ENCODE measurements at regions not wholly inside any gene's neighbourhood (a gene's known extent, or its start where the extent isn't known, plus 50 kb on each side); places are given as distances from the start of the nearest gene placed in this dataset.

DNA sequence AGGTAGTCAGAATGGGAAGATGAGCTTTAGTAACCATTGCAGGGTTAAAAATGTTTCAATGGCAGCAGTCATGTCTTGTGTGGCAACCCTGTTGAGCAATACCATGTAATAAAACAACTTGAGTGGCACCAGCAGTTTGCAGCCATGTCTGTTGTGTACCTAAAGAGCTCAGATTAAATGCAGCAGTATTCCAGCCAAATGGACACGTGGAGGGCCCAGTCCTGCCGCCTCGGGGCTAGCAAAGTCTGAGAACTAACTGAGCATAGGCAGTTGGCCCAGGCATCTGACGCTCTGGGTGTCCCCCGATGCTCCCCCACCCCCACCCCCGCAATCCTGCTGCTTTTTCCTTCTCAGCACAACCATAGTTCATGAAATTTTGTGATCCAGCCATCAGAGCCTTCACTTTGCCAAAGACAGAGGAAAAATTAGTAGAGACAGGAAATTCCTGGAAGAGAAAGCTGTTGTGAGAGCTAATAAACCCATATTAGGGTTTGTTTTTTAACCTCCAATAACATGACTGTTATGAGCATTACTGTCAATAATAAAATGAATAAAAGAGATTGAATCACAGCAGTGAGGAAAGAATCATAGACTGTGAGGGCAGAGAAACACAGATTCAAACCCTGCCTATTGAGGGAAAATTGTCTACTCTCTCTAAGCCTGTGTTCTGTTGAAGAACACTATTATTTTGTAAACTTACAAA lies 220.6 kb upstream of the RHOBTB1 start:
- TF ChIP-seq, protein P1, sequence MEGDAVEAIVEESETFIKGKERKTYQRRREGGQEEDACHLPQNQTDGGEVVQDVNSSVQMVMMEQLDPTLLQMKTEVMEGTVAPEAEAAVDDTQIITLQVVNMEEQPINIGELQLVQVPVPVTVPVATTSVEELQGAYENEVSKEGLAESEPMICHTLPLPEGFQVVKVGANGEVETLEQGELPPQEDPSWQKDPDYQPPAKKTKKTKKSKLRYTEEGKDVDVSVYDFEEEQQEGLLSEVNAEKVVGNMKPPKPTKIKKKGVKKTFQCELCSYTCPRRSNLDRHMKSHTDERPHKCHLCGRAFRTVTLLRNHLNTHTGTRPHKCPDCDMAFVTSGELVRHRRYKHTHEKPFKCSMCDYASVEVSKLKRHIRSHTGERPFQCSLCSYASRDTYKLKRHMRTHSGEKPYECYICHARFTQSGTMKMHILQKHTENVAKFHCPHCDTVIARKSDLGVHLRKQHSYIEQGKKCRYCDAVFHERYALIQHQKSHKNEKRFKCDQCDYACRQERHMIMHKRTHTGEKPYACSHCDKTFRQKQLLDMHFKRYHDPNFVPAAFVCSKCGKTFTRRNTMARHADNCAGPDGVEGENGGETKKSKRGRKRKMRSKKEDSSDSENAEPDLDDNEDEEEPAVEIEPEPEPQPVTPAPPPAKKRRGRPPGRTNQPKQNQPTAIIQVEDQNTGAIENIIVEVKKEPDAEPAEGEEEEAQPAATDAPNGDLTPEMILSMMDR (IDR thresholded peaks at IDR 0.05; ENCODE audit: poor library complexity) = no peak
- no peak for TF ChIP-seq EZH2 (IDR thresholded peaks at IDR 0.05; ENCODE audit: borderline replicate concordance)
